LNCAP (cell line): ENCODE measurements at regions not wholly inside any gene's neighbourhood (a gene's known extent, or its start where the extent isn't known, plus 50 kb on each side); places are given as distances from the start of the nearest gene placed in this dataset.

Experiments used
- TF ChIP-seq, protein P1 (sequence below): fragments of 450-650 bp; IDR thresholded peaks from 2 replicates; pipeline ENCODE4 v1.5.1; 2017; ENCODE audit warnings: mild to moderate bottlenecking

DNA sequence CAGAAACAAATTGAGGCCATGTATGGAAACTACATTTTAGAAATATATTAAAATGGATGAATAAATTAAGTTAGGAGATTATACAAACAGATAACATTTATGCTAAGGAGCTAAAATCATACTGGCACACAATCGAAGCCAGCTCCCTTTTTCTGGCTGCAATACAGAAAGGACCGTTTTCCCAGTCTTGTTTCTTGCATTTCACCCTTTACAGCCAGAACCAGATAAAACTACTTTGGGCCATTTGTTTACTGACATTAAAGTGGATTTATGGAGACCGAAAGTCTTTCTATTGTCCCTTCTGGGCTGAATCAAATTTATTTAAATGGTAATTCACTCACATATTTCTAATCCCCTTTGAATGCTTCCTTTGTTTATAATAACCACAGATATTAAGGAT lies 50.1 kb upstream of the CNTN3 start:
- TF ChIP-seq, protein P1, sequence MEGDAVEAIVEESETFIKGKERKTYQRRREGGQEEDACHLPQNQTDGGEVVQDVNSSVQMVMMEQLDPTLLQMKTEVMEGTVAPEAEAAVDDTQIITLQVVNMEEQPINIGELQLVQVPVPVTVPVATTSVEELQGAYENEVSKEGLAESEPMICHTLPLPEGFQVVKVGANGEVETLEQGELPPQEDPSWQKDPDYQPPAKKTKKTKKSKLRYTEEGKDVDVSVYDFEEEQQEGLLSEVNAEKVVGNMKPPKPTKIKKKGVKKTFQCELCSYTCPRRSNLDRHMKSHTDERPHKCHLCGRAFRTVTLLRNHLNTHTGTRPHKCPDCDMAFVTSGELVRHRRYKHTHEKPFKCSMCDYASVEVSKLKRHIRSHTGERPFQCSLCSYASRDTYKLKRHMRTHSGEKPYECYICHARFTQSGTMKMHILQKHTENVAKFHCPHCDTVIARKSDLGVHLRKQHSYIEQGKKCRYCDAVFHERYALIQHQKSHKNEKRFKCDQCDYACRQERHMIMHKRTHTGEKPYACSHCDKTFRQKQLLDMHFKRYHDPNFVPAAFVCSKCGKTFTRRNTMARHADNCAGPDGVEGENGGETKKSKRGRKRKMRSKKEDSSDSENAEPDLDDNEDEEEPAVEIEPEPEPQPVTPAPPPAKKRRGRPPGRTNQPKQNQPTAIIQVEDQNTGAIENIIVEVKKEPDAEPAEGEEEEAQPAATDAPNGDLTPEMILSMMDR, result no peak
